Brain microvascular endothelial cell (primary cell): ENCODE measurements at regions not wholly inside any gene's neighbourhood (a gene's known extent, or its start where the extent isn't known, plus 50 kb on each side); places are given as distances from the start of the nearest gene placed in this dataset.

Experiments
- DNase-seq: peaks from one replicate; pipeline ENCODE4 v3.0.0-alpha.2; 2020
- H3K27ac ChIP-seq: fragments of 250-450 bp; sonication (Bioruptor Pico); 2 replicates; pipeline ENCODE4 v1.5.1; 2020; ENCODE audit warnings: mild to moderate bottlenecking, moderate library complexity
- H3K27me3 ChIP-seq: fragments of 250-450 bp; sonication (Bioruptor Pico); replicated peaks from 2 replicates; pipeline ENCODE4 v1.5.1; 2020; ENCODE audit warnings: mild to moderate bottlenecking
- H3K36me3 ChIP-seq: fragments of 250-450 bp; sonication (Bioruptor Pico); replicated peaks from 2 replicates; pipeline ENCODE4 v1.5.1; 2020; ENCODE audit warnings: mild to moderate bottlenecking
- H3K4me3 ChIP-seq: 2 replicates; pipeline ENCODE4 v1.5.1; 2011; ENCODE audit warnings: low read depth, mild to moderate bottlenecking, control low read depth, low read length, moderate library complexity
- in situ Hi-C: cut with HindIII; loops from 2 replicates; pipeline ENCODE4 v1.10.0; 2017; ENCODE audit warnings: low sequenced_read_pairs, low pct_ligation_motif_present
- TF ChIP-seq, protein P1 (sequence below): IDR thresholded peaks from 2 replicates; pipeline ENCODE4 v1.5.1; 2011; ENCODE audit warnings: low read depth, mild to moderate bottlenecking, moderate library complexity, low read length, control low read depth, inconsistent platforms; ENCODE audit errors: missing control alignments

GRCh38 chr14:27386391-27386790 lies 788.6 kb upstream of the NOVA1 start:
- no peaks in the 10 kb centered on the region for H3K27me3 ChIP-seq
- no peak overlapping the region for H3K4me3 ChIP-seq
- DNase-seq, result no peak
- H3K36me3 ChIP-seq, result no peaks in the 10 kb centered on the region
- TF ChIP-seq, protein P1, sequence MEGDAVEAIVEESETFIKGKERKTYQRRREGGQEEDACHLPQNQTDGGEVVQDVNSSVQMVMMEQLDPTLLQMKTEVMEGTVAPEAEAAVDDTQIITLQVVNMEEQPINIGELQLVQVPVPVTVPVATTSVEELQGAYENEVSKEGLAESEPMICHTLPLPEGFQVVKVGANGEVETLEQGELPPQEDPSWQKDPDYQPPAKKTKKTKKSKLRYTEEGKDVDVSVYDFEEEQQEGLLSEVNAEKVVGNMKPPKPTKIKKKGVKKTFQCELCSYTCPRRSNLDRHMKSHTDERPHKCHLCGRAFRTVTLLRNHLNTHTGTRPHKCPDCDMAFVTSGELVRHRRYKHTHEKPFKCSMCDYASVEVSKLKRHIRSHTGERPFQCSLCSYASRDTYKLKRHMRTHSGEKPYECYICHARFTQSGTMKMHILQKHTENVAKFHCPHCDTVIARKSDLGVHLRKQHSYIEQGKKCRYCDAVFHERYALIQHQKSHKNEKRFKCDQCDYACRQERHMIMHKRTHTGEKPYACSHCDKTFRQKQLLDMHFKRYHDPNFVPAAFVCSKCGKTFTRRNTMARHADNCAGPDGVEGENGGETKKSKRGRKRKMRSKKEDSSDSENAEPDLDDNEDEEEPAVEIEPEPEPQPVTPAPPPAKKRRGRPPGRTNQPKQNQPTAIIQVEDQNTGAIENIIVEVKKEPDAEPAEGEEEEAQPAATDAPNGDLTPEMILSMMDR, result no peak
- no peak overlapping the region for H3K27ac ChIP-seq
- in situ Hi-C loops, result no loop called here

- TF ChIP-seq, protein P1, result no peak
- no peaks in the 10 kb centered on the region for H3K27me3 ChIP-seq
- no peaks in the 10 kb centered on the region for H3K36me3 ChIP-seq
- H3K27ac ChIP-seq, result no peak overlapping the region
- DNase-seq, result no peak
- no peak overlapping the region for H3K4me3 ChIP-seq
- in situ Hi-C loops, result no loop called here
These were observed 789.6 kb upstream of the NOVA1 start for GRCh38 chr14:27387463-27387862.

DNA sequence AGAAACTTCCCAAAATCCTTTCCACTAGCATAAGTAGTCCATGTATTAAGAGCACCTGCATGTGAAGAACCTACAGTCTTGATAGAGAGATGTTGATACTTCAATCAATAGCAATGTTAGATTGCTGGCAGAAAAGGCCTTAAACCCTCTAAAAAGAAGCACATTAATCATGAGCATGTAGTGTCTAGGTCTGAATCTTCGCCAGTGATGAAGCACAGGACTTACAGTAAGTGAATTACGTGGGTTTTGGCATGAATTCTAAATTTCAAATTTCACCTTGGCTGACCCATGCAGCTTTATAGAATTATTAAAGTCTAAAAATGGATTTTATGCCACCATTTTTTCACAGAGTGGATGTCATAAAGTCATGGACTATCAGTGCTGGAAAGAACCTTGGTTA lies 791.6 kb upstream of the NOVA1 start:
- H3K4me3 ChIP-seq, result no peak overlapping the region
- no peaks in the 10 kb centered on the region for H3K27me3 ChIP-seq
- no peaks in the 10 kb centered on the region for H3K36me3 ChIP-seq
- TF ChIP-seq, protein P1, result no peak
- in situ Hi-C loops, result no loop called here
- no peak overlapping the region for H3K27ac ChIP-seq
- no peak for DNase-seq

- TF ChIP-seq, protein P1, result no peak
- no peak overlapping the region for H3K4me3 ChIP-seq
- DNase-seq, result no peak
- no peaks in the 10 kb centered on the region for H3K27me3 ChIP-seq
- in situ Hi-C loops, result no loop called here
- no peaks in the 10 kb centered on the region for H3K36me3 ChIP-seq
- H3K27ac ChIP-seq, result no peak overlapping the region
These were observed 792.3 kb upstream of the NOVA1 start for GRCh38 chr14:27390155-27390554.

DNA sequence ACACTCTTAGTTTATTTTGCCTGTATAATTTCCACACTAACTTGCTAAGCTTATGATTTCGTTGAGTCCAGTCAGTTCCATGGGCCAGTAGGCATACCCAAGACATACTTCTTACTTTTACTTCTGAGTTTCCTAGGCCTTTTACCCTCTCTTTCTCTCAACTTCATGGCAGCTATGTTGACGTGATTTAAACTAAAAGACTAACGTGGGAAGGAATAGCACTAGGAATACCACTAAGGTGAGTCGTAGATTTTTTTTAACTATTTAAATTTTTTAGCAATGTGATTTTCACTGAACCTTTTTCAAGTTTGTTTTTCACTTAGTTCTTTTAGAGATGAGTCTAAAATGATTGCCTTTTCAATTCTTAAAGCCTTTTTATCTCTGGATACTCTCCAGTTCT lies 793.5 kb upstream of the NOVA1 start:
- Histone ChIP-seq H3K36me3 (no peaks in the 10 kb centered on the region), H3K27me3 (no peaks in the 10 kb centered on the region), H3K27ac (no peak overlapping the region), H3K4me3 (no peak overlapping the region)
- TF ChIP-seq, protein P1, result no peak
- no peak for DNase-seq
- in situ Hi-C loops, result no loop called here

DNA sequence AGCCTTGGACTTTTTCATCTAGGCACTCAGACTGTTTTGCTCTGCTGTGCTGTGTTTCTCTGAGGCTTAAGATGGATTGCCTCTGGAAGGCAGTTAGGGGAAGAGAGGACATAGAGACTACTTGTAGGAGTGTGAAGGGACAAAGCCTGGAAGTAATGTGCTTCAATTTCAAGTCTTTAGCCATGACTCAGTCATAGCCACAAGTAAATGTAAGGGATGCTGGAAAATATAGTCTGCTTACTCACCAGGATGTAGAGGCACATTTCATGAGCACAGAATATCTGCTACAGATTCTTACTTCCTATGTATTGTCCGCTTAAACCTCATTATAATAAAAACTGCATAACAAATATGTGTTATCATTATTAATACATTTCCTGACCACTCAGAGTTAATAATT lies 794.3 kb upstream of the NOVA1 start:
- no peak for DNase-seq
- in situ Hi-C loops, result no loop called here
- Histone ChIP-seq H3K36me3 (no peaks in the 10 kb centered on the region), H3K27ac (no peak overlapping the region), H3K27me3 (no peaks in the 10 kb centered on the region), H3K4me3 (no peak overlapping the region)
- TF ChIP-seq, protein P1, result no peak
